CD14-positive monocyte (primary cell): ENCODE measurements at regions not wholly inside any gene's neighbourhood (a gene's known extent, or its start where the extent isn't known, plus 50 kb on each side); places are given as distances from the start of the nearest gene placed in this dataset.

Source experiments
- DNase-seq, 3 donors: peaks; one replicate each; pipeline ENCODE4 v3.0.0-alpha.2; 2011 to 2022
- H2AFZ ChIP-seq: 2 replicates; pipeline ENCODE4 v1.6.0; 2012; ENCODE audit warnings: mild to moderate bottlenecking, low read depth, low read length, inconsistent platforms; ENCODE audit not compliant: insufficient read depth, poor library complexity, severe bottlenecking
- H3K27ac ChIP-seq, 2 donors: 1 replicate in 1 of 2; 2 replicates in 1 of 2; pipeline ENCODE4 v1.5.1; 2012 to 2013; ENCODE audit warnings: low read length in 2 of 2, control low read depth in 1 of 2, inconsistent platforms in 1 of 2, low read depth in 1 of 2, mild to moderate bottlenecking in 1 of 2
- H3K27me3 ChIP-seq, 2 donors: one replicate each; pipeline versions ENCODE4 v1.6.0 to v1.6.1; 2011 to 2013; ENCODE audit warnings: low read length in 2 of 2; ENCODE audit not compliant: control insufficient read depth in 2 of 2, insufficient read depth in 2 of 2
- H3K36me3 ChIP-seq, 2 donors: replicated peaks in 1 of 2; 1 replicate in 1 of 2; 2 replicates in 1 of 2; pipeline versions ENCODE4 v1.5.1 to v1.6.1; 2012 to 2013; ENCODE audit warnings: low read length in 2 of 2, control low read depth in 1 of 2, inconsistent platforms in 1 of 2, mild to moderate bottlenecking in 1 of 2; ENCODE audit not compliant: insufficient read depth in 2 of 2, control insufficient read depth in 1 of 2
- H3K4me1 ChIP-seq, 2 donors: 1 replicate in 1 of 2; 2 replicates in 1 of 2; pipeline versions ENCODE4 v1.5.1 to v1.6.1; 2012 to 2013; ENCODE audit warnings: low read length in 2 of 2, control low read depth in 1 of 2, inconsistent platforms in 1 of 2, mild to moderate bottlenecking in 1 of 2, moderate library complexity in 1 of 2; ENCODE audit not compliant: insufficient read depth in 2 of 2, control insufficient read depth in 1 of 2
- H3K4me2 ChIP-seq: replicated peaks from 2 replicates; pipeline ENCODE3; 2012; ENCODE audit warnings: low read length, moderate library complexity, mild to moderate bottlenecking; ENCODE audit not compliant: poor library complexity, severe bottlenecking; ENCODE audit errors: extremely low read depth
- H3K4me3 ChIP-seq, 3 experiments: fragments of 200-600 bp in 1 of 3; sonication (generic) in 1 of 3; replicated peaks in 1 of 3; 1 replicate in 2 of 3; 2 replicates in 1 of 3; pipeline ENCODE4 v1.5.1; 2011 to 2013; ENCODE audit warnings: low read length in 3 of 3, mild to moderate bottlenecking in 3 of 3, control low read depth in 2 of 3, low read depth in 2 of 3, inconsistent platforms in 1 of 3, moderate library complexity in 1 of 3
- H3K79me2 ChIP-seq: 2 replicates; pipeline ENCODE4 v1.6.0; 2012; ENCODE audit warnings: mild to moderate bottlenecking, control low read depth, inconsistent platforms, low read length, moderate library complexity; ENCODE audit not compliant: insufficient read depth
- H3K9ac ChIP-seq: 2 replicates; pipeline ENCODE4 v1.6.0; 2017; ENCODE audit warnings: low read length, mild to moderate bottlenecking; ENCODE audit not compliant: insufficient read depth, poor library complexity, severe bottlenecking
- H3K9me3 ChIP-seq, 2 donors: replicated peaks in 1 of 2; 1 replicate in 1 of 2; 2 replicates in 1 of 2; pipeline versions ENCODE4 v1.5.1 to v1.6.1; 2012 to 2013; ENCODE audit warnings: low read length in 2 of 2, control low read depth in 1 of 2; ENCODE audit not compliant: control insufficient read depth in 1 of 2, insufficient read depth in 1 of 2
- H4K20me1 ChIP-seq: 2 replicates; pipeline ENCODE4 v1.6.0; 2012; ENCODE audit warnings: mild to moderate bottlenecking, low read length, control low read depth, moderate library complexity; ENCODE audit not compliant: insufficient read depth
- H3K27ac Mint-ChIP-seq, 7 donors: one replicate each; pipeline ENCODE4 v1.8.0; 2020; ENCODE audit warnings: mild to moderate bottlenecking in 7 of 7, mixed read lengths in 7 of 7, moderate library complexity in 6 of 7, inconsistent platforms in 2 of 7
- H3K27me3 Mint-ChIP-seq, 3 donors: one replicate each; pipeline ENCODE4 v1.8.0; 2021 to 2022; ENCODE audit warnings: low read depth in 3 of 3, mild to moderate bottlenecking in 3 of 3, mixed read lengths in 3 of 3, moderate library complexity in 3 of 3, inconsistent platforms in 1 of 3
- H3K36me3 Mint-ChIP-seq, 2 donors: one replicate each; pipeline ENCODE4 v1.8.0; 2020; ENCODE audit warnings: mixed read lengths in 2 of 2, inconsistent platforms in 1 of 2, mild to moderate bottlenecking in 1 of 2
- H3K4me1 Mint-ChIP-seq: one replicate; pipeline ENCODE4 v1.8.0; 2020; ENCODE audit warnings: mild to moderate bottlenecking, mixed read lengths
- H3K4me3 Mint-ChIP-seq, 2 donors: one replicate each; pipeline ENCODE4 v1.8.0; 2020; ENCODE audit warnings: mild to moderate bottlenecking in 2 of 2, mixed read lengths in 2 of 2, moderate library complexity in 1 of 2
- H3K9me3 Mint-ChIP-seq, 7 donors: one replicate each; pipeline ENCODE4 v1.8.0; 2020 to 2022; ENCODE audit warnings: mixed read lengths in 7 of 7, mild to moderate bottlenecking in 6 of 7, moderate library complexity in 6 of 7, inconsistent platforms in 2 of 7
- CTCF ChIP-seq: fragments of 200-600 bp; IDR thresholded peaks from one replicate; pipeline ENCODE4 v1.8.0; 2022; ENCODE audit warnings: antibody characterized with exemption, mild to moderate bottlenecking
- whole genome bisulfite sequencing: methylation state at CpG from one replicate; pipeline ENCODE4 v1.1.5; 2013; ENCODE audit warnings: missing lambda C conversion rate; ENCODE audit not compliant: insufficient coverage; 5-methylcytosine and 5-hydroxymethylcytosine counted together
- intact Hi-C, 2 donors: fragments of 100-400 bp; cut with micrococcal nuclease; formaldehyde crosslinking; loops; one replicate each; pipeline versions ENCODE4 v1.15.0 to v1.15.1; 2023

GRCh38 chr9:26159575-26160392, 481.5 kb upstream of the TUSC1 start:
- H3K9ac ChIP-seq: no peak overlapping the region
- H3K9me3 ChIP-seq: peaks cover 0 to 1% of the 10 kb centered on the region in 2 donors
- no peak overlapping the region for H3K4me2 ChIP-seq
- H3K79me2 ChIP-seq: no peaks in the 10 kb centered on the region
- Mint-ChIP-seq H3K27ac (no peak overlapping the region), H3K36me3 (no peaks in the 10 kb centered on the region), H3K9me3 (peaks cover 0 to 7% (median 2%) of the 10 kb centered on the region in 7 donors), H3K27me3 (peaks cover 0 to 1% (median 0%) of the 10 kb centered on the region in 3 donors), H3K4me1 (no peaks in the 10 kb centered on the region), H3K4me3 (no peak overlapping the region)
- H2AFZ ChIP-seq: no peak overlapping the region
- H3K27ac ChIP-seq: no peak overlapping the region
- H3K27me3 ChIP-seq: no peaks in the 10 kb centered on the region
- no peak overlapping the region for H3K4me3 ChIP-seq
- no peaks in the 10 kb centered on the region for H4K20me1 ChIP-seq
- no peak for TF ChIP-seq CTCF
- H3K4me1 ChIP-seq: no peaks in the 10 kb centered on the region
- intact Hi-C loops: no loop called here
- no CpG with 5 or more reads among the region's 2 CpGs for WGBS
- H3K36me3 ChIP-seq: no peaks in the 10 kb centered on the region
- no peak for DNase-seq

GRCh38 chr9:26158631-26159150, 480.4 kb upstream of the TUSC1 start:
- no peaks in the 10 kb centered on the region for H3K79me2 ChIP-seq
- Mint-ChIP-seq H3K27me3 (peaks cover 0 to 1% (median 0%) of the 10 kb centered on the region in 3 donors), H3K36me3 (no peaks in the 10 kb centered on the region), H3K4me3 (no peak overlapping the region), H3K4me1 (no peaks in the 10 kb centered on the region), H3K9me3 (peaks cover 0 to 4% (median 2%) of the 10 kb centered on the region in 7 donors), H3K27ac (no peak overlapping the region)
- no peak for DNase-seq
- H3K27ac ChIP-seq: no peak overlapping the region
- intact Hi-C loops: no loop called here
- H3K9me3 ChIP-seq: no peaks in the 10 kb centered on the region
- no CpG with 5 or more reads among the region's 4 CpGs for WGBS
- H3K4me3 ChIP-seq: no peak overlapping the region
- no peak overlapping the region for H3K9ac ChIP-seq
- no peaks in the 10 kb centered on the region for H4K20me1 ChIP-seq
- H3K4me2 ChIP-seq: no peak overlapping the region
- no peak overlapping the region for H2AFZ ChIP-seq
- TF ChIP-seq CTCF: no peak
- H3K36me3 ChIP-seq: no peaks in the 10 kb centered on the region
- H3K27me3 ChIP-seq: no peaks in the 10 kb centered on the region
- no peaks in the 10 kb centered on the region for H3K4me1 ChIP-seq
